HT-29 (cell line): ENCODE measurements at regions not wholly inside any gene's neighbourhood (a gene's known extent, or its start where the extent isn't known, plus 50 kb on each side); places are given as distances from the start of the nearest gene placed in this dataset.

Experiments used
- DNase-seq: peaks from one replicate; pipeline ENCODE4 v3.0.0-alpha.2; 2015; ENCODE audit warnings: low spot score

GRCh38 chr2:122859260-122859659 is 1103.8 kb downstream of the TSN start:
- DNase-seq: no peak

DNA sequence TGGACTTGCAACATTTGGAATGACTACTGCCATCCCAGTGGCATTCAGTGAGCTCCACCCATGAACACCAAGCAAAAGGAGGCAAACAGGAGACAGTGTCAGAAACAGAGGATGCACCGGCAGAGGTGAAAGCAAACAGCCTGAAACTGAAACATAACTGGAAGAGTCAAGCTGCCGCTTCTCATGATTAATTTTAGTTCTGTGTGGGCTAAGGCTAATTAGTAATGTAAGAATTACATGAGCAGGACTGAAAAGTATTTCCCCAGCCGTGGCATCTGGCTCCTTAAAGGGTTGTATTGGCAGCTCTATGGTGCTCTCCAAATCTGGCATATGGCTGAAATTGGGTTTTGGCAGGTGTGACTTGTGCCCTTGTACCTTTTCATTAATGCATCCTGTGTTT is 1108.1 kb downstream of the TSN start:
- DNase-seq: no peak

- no peak for DNase-seq
Measured at GRCh38 chr2:122864728-122865127, 1109.3 kb downstream of the TSN start.

DNA sequence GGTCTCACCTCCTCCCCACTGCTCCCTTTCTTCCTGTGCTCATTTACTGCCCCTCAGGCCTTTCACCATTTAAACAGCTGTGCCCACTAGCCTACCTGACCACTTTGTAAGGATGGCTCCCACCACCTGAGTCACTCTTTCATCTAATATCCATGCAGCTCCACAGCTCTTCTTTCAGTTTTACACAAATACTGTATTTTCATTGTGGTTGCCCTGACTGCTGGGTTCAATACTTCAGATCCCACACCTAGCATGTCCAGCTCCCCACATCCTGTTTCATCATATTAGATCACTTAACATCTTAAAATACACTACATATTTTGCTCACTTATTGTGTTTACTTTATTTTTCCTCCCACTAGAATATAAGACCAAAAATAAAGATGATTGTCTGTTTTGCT is 1110.6 kb downstream of the TSN start:
- no peak for DNase-seq

- no peak for DNase-seq
Measured at GRCh38 chr2:122867941-122868340, 1112.5 kb downstream of the TSN start.

DNA sequence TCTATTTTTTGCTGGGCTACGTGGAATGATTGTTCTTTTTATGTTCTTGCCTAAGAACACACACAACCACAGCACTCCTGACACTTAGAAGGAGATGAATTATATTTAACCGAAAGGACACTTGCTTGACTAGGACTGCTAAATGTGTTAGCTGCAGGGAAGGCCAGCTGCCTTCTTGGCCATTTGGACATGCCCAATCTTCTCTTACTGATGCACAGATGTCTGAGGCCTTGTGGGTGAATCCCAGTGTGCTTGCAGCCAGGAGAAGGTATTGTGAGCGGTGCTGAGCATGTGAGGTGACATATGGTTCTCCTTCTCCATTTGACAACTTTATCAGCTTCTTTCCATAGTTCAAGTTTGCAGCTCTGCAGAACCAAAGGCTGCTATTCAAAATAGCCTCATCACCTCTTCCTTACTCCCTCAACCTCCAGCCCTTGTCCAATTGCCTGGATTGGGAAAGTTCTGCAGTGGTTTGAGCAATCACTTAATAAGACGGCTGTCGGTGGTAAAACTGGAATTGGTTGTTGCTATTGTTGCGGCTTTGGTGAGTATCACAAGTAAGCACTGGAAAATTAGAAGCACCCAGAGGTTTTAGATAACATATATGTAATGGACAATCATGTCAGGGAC is 1113.3 kb downstream of the TSN start:
- no peak for DNase-seq

DNA sequence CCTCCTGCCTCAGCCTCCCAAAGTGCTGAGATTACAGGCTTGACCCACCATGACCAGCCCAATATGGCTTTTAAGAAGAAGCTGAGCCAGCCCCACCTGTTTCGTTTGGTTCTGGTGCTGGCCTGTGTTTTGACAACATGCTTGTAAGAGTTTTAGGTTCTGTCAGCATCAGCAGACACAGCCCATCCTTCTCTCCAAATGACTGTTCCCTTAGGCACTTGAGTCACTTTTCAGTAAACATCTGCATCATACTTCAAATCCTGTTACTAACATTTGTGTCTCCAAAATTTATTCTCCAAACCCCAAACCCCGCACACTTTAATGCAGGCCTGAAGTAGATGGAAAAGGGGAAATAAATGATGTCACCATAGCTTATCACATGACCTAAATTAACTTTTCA is 1118.5 kb downstream of the TSN start:
- no peak for DNase-seq

- no peak for DNase-seq
Measured at GRCh38 chr2:122875091-122875865, 1119.8 kb downstream of the TSN start.

DNA sequence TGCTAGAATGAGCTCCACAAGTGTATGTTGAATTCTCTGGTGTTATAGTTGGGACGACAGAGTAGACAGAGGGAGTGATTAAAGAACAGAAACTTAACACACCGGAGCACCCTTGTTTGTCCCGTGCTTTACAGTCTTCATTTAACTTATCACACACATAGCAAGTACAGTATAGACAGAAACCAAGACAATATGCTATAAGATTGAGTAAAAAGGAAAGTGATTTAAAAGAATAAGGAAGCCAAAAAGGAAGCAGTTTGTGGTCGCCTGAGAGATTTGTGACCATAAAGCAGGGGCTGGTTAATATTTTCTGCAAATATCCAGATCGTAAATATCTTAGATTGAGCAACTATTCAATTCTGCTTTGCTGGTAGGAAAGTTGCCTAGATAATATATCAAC is 1128.4 kb downstream of the TSN start:
- DNase-seq: no peak

GRCh38 chr2:122884889-122885288 is 1129.4 kb downstream of the TSN start:
- DNase-seq: no peak

DNA sequence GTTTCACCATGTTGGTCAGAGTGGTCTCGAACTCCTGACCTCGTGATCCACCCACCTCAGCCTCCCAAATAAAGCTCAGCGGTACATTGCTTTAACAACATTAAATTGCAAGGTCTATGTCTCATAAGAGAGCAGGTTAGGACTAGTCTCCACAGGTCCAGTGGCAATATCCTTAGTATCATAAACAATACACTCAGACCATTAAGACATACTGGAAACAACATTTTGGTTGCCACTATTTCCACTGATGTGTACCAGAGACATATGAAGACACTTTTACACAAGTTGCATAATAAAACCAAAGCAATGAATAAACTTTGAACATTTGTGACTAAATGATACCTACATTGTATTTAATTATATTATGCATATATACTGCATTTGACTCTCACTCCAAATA is 1130.0 kb downstream of the TSN start:
- DNase-seq: no peak

DNA sequence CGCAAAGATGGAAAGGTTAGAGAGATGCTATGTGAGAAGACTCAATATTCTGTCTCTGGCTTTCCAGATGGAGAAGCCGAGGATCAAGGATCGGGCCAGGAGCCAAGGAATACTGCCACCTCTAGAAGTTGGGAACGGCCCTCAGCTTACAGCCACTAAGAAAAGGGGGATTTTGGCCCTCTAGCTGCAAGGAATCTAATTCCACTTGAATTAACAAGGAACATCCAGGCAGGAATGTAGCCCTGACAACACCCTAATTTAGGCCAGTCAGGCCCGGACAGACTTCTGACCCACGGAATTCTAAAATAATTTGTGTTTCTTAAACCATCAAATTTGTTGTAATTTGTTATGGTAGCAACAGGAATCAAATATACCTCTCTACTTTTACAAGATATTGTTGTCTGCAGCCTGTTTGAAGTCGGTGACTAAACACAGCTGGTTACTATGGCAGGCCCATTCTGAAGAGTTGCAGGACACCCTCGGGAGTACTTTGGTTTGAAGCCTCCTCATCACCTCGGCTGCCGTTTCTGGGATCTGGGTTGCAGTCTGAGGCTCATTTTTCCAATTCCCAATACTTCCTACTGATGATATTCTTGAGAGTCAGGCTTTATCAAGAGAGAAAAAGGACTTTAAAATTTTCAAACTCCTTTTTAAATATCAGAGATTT is 1131.2 kb downstream of the TSN start:
- no peak for DNase-seq

DNA sequence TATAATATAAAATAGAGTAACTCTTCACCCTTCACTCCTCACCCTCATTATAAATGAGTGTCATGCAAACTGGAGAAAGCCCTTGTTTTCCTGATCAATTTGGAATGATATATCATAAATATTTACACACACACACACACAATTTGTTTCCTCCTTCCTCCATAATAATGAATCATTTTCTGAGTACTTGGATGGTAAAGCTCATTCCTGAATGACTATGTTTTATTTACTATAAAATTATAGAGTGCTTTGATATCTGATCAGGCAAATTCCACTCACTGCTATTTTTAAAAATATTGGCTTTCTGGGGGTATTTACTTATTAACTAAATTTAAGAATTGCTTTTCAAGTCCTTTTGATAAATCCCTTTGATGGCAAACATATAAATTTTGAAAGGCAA is 1125.5 kb upstream of the CNTNAP5 start:
- DNase-seq: no peak

DNA sequence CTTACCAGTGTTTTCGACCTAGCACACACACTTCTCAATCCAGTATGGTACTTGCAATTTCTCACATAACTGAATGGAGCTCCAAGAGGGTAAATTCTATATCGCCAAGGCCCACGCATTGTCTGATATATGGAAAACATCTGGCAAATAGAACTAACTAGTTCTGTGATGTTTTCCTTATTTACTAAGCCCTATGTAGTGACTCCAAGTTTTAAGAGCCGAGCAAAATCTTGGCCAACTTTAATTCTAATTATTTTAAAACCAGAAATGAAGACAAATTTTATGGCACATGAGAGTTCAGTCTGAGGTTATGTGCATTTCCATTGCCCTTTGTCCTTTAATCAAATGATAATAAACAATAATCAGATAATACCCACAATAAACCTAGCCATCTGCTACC is 1119.7 kb upstream of the CNTNAP5 start:
- DNase-seq: no peak

DNA sequence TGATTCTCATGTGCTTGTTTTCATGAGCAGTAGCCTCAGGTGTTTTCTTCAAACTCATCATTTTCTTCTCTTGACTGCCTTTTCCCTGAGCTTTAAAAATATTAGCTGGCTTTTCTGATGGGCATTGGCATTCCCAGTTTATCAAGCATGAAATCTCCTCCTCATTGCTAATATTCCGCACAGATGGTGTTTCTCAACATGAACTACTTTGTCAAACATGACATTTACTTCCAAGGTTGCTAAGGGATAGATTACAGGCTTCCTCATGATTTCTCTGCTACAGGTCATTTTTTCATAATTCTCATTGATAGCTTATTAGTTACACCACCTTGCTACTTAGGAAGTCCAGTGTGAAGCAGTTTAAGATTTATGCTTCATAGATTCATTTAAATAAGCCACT is 1116.9 kb upstream of the CNTNAP5 start:
- no peak for DNase-seq

DNA sequence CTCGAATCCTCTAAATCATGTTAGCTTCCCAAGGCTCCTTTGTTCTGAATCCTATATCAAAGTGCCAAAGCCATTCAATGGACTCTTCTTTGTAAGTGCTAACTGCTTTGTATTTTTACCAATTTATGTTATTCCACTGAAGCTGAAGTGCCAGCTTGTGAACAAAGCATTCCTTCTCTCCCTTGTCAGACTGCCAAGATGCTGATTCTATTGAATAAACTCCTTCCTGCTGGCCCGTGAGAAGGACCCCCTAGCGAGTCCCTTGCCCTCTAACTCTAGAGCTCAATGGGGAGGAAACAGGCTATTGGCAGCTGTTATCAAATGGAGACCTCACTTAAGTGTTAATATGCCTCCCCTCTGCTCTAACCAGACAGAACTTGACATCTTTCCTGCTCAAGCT is 1097.9 kb upstream of the CNTNAP5 start:
- no peak for DNase-seq

DNA sequence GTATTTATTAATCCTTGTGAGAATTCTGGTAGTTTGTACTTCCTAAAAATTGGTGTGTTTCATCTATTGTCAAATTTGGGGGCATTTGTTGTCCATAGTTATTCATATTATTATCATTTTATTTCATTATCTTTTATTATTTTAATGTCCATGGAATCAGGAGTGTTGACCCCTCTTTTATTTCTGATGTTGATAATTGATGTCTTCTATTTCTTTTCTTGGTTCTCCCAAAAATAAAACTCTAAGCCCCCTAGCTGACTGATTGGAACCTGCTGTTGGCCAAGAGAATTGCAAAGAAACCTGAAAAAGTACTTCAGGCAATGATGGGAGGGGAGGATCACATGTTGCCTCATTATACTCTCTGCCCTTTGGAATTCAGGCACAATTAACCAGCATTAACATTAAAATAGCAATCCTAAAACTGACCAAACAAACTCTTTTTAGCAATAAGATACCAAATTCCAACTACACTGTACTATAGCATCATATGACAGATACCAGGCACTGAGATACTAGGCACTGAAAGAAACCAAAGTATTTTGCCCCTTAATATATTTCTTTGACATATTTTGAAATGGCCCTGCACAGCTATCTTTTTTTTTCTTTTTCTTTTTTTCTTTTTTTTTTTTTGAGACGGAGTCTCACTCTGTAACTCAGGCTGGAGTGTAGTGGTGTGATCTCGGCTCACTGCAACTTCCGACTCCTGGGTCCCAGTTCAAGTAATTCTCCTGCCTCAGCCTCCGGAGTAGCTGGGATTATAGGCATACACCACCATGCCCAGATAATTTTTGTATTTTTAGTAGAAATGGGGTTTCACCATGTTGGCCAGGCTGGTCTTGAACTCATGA is 1097.2 kb upstream of the CNTNAP5 start:
- no peak for DNase-seq

GRCh38 chr2:122929347-122929746 is 1095.7 kb upstream of the CNTNAP5 start:
- DNase-seq: no peak

DNA sequence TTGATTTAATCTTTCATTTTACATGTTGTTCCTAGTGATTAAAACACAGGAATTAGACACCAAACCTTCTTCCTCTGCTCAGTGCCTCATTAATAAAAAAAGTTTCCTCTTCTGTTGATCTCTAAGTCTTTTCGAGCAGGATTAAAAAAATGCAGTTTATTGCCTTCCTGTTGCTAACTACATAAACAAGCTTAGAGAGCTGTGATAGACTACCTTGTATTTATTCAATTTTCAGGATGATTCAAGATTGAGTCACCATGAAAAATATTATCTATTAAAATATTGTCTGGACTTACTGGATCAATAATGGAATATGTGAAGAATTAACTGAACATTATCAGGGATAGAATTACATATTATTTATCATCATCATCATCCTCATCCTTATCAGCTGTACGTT is 1089.6 kb upstream of the CNTNAP5 start:
- no peak for DNase-seq

- no peak for DNase-seq
Measured at GRCh38 chr2:122939796-122940195, 1085.3 kb upstream of the CNTNAP5 start.

DNA sequence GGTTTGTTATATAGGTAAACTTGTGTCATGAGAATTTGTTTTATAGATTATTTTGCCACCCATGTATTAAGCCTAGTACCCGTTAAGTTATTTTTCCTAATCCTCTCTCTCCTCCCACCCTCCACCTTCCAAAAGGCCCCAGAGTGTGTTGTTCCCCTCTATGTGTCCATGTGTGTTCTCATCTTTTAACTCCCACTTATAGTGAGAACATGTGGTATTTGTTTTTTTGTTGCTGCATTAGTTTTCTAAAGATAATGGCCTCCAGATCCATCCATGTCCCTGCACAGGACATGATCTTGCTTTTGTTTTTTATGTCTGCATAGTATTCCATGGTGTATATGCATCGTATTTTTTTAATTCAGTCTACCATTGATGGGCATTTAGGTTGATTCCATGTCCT is 1075.6 kb upstream of the CNTNAP5 start:
- DNase-seq: no peak

DNA sequence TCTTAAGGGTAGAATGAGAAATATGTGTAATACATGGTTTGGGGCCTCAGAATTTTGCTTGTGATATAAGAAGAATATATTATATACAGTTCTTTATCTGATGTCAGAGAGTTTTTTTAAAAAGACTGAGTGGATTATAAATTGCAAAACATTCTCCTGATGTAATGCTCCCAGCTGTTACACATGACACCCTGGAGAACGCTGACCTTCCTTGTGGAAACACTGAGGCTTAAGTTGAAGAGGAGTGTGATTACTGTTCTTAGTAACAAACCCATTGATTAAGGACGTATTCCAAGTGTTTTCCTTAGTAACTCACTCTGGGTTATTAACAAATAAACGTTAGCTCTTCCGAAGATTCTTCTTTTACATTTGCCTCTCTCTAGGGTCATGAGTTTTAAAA is 1069.3 kb upstream of the CNTNAP5 start:
- no peak for DNase-seq
